SK-N-SH (cell line): ENCODE measurements at regions not wholly inside any gene's neighbourhood (a gene's known extent, or its start where the extent isn't known, plus 50 kb on each side); places are given as distances from the start of the nearest gene placed in this dataset.

Source experiments
- CTCF ChIA-PET: fragments of 300-600, 350-600 bp; formaldehyde crosslinking; extraction: SDS; loops from one replicate; lab custom pipeline; 2021; lab: Yijun Ruan, JAX
- POLR2A ChIA-PET: fragments of 350-600 bp; sonication (Branson Sonifier 250); formaldehyde crosslinking; extraction: SDS; loops from one replicate; lab custom pipeline; 2020; ENCODE audit warnings: antibody characterized with exemption, inconsistent platforms; lab: Yijun Ruan, JAX
- DNase-seq: peaks from one replicate; pipeline ENCODE4 v3.0.0; 2012
- H2AFZ ChIP-seq: fragments of 200-600 bp; sonication (generic); 2 replicates; pipeline ENCODE4 v1.8.1; 2016; ENCODE audit warnings: antibody characterized with exemption, mild to moderate bottlenecking, low read depth
- H3F3A ChIP-seq: fragments of 200-600 bp; sonication (generic); replicated peaks from 2 replicates; pipeline ENCODE3; 2016; ENCODE audit warnings: antibody characterized with exemption, mild to moderate bottlenecking; ENCODE audit not compliant: insufficient read depth
- H3K27ac ChIP-seq, 2 experiments: fragments of 200-500 bp in 1 of 2; fragments of 200-600 bp in 1 of 2; sonication (Bioruptor generic) in 1 of 2; sonication (generic), shearing (Covaris generic) in 1 of 2; 2 replicates each; pipeline versions ENCODE4 v1.5.1 to v1.6.1; 2014 to 2016; ENCODE audit warnings: low read depth in 2 of 2, inconsistent platforms in 1 of 2, low read length in 1 of 2, mild to moderate bottlenecking in 1 of 2, mixed read lengths in 1 of 2
- H3K27me3 ChIP-seq: fragments of 200-600 bp; sonication (generic), shearing (Covaris generic); 2 replicates; pipeline ENCODE4 v1.6.1; 2016; ENCODE audit warnings: mixed run types; ENCODE audit not compliant: insufficient read depth
- H3K36me3 ChIP-seq, 2 experiments: fragments of 200-500 bp in 1 of 2; fragments of 200-600 bp in 1 of 2; sonication (Bioruptor generic) in 1 of 2; sonication (generic) in 1 of 2; replicated peaks in 1 of 2; 2 replicates each; pipeline versions ENCODE3 to v1.5.1; 2014 to 2016; ENCODE audit warnings: low read length in 1 of 2, mild to moderate bottlenecking in 1 of 2; ENCODE audit not compliant: insufficient read depth in 2 of 2, control insufficient read depth in 1 of 2
- H3K4me1 ChIP-seq, 2 experiments: fragments of 200-500 bp in 1 of 2; fragments of 200-600 bp in 1 of 2; sonication (Bioruptor generic) in 1 of 2; sonication (generic), shearing (Covaris generic) in 1 of 2; 2 replicates each; pipeline versions ENCODE4 v1.5.1 to v1.6.1; 2014 to 2016; ENCODE audit warnings: low read depth in 1 of 2, low read length in 1 of 2, mixed run types in 1 of 2; ENCODE audit not compliant: insufficient read depth in 2 of 2, control insufficient read depth in 1 of 2
- H3K4me2 ChIP-seq: fragments of 200-600 bp; sonication (generic), shearing (Covaris generic); 2 replicates; pipeline ENCODE4 v1.6.1; 2017; ENCODE audit warnings: mixed run types
- H3K4me3 ChIP-seq, 2 experiments: fragments of 200-500 bp in 1 of 2; fragments of 200-600 bp in 1 of 2; sonication (Bioruptor generic) in 1 of 2; sonication (generic), shearing (Covaris generic) in 1 of 2; 2 replicates each; pipeline versions ENCODE4 v1.5.1 to v1.8.1; 2014 to 2016; ENCODE audit warnings: low read depth in 2 of 2, inconsistent platforms in 1 of 2, low read length in 1 of 2, mild to moderate bottlenecking in 1 of 2, mixed read lengths in 1 of 2, moderate library complexity in 1 of 2
- H3K79me2 ChIP-seq: fragments of 200-600 bp; sonication (generic); 2 replicates; pipeline ENCODE4 v1.8.1; 2017; ENCODE audit warnings: mild to moderate bottlenecking; ENCODE audit not compliant: insufficient read depth
- H3K9ac ChIP-seq: fragments of 200-600 bp; sonication (generic); 2 replicates; pipeline ENCODE4 v1.6.1; 2017; ENCODE audit warnings: mixed run types
- H3K9me2 ChIP-seq: fragments of 200-600 bp; sonication (generic); 2 replicates; pipeline ENCODE4 v1.6.1; 2017; ENCODE audit warnings: mixed run types
- H3K9me3 ChIP-seq: fragments of 200-600 bp; sonication (generic); 2 replicates; pipeline ENCODE4 v1.6.1; 2017; ENCODE audit warnings: mixed run types, mild to moderate bottlenecking, moderate library complexity
- H4K20me1 ChIP-seq: fragments of 200-600 bp; sonication (generic); 2 replicates; pipeline ENCODE4 v1.6.1; 2017; ENCODE audit warnings: mild to moderate bottlenecking, mixed run types; ENCODE audit not compliant: insufficient read depth
- CHD2 ChIP-seq: fragments of 150-350 bp; IDR thresholded peaks from 2 replicates; pipeline ENCODE4 v1.6.1; 2018; ENCODE audit warnings: low read length; ENCODE audit not compliant: partially characterized antibody
- IRF3 ChIP-seq: fragments of 150-350 bp; IDR thresholded peaks from 2 replicates; pipeline ENCODE4 v1.6.1; 2016; ENCODE audit warnings: mild to moderate bottlenecking, low read depth, low read length
- JUND ChIP-seq: IDR thresholded peaks from 2 replicates; pipeline ENCODE4 v1.4.0; 2012
- MAX ChIP-seq: IDR thresholded peaks from 2 replicates; pipeline ENCODE4 v1.4.0; 2012; ENCODE audit warnings: low read depth
- NFIC ChIP-seq: IDR thresholded peaks from 2 replicates; pipeline ENCODE4 v1.4.0; 2012; ENCODE audit warnings: borderline replicate concordance
- NRF1 ChIP-seq: IDR thresholded peaks from 2 replicates; pipeline ENCODE4 v1.6.1; 2012; ENCODE audit warnings: low read depth, mild to moderate bottlenecking, low read length
- PBX3 ChIP-seq: IDR thresholded peaks from 2 replicates; pipeline ENCODE4; 2012
- POLR2AphosphoS5 ChIP-seq: IDR thresholded peaks from 2 replicates; pipeline ENCODE4 v1.6.1; 2012; ENCODE audit warnings: low read depth, low read length
- RAD21 ChIP-seq: IDR thresholded peaks from 2 replicates; pipeline ENCODE4 v1.6.1; 2012; ENCODE audit warnings: mild to moderate bottlenecking, low read length
- REST ChIP-seq: IDR thresholded peaks from 2 replicates; pipeline ENCODE4 v1.6.1; 2012; ENCODE audit warnings: mild to moderate bottlenecking, low read depth, low read length, moderate library complexity
- RFX5 ChIP-seq: IDR thresholded peaks from 2 replicates; pipeline ENCODE4 v1.6.1; 2012; ENCODE audit warnings: mild to moderate bottlenecking, improper control_type of control experiment, low read length
- SIN3A ChIP-seq: IDR thresholded peaks from 2 replicates; pipeline ENCODE4 v1.6.1; 2012; ENCODE audit warnings: low read depth, mild to moderate bottlenecking, low read length, moderate library complexity, borderline replicate concordance
- SMC3 ChIP-seq: IDR thresholded peaks from 2 replicates; pipeline ENCODE4 v1.6.1; 2012; ENCODE audit warnings: low read depth, low read length, improper control_type of control experiment
- USF1 ChIP-seq: IDR thresholded peaks from 2 replicates; pipeline ENCODE4 v1.4.0; 2012; ENCODE audit warnings: low read depth, borderline replicate concordance
- WGBS: methylation state at CpG from one replicate; pipeline ENCODE4 v1.1.6; 2017; ENCODE audit warnings: low lambda C conversion rate; 5-methylcytosine and 5-hydroxymethylcytosine counted together

- Histone ChIP-seq H3K9me2 (no peaks in the 10 kb centered on the region), H3F3A (no peaks in the 10 kb centered on the region), H3K36me3 (no peaks in the 10 kb centered on the region), H3K9ac (no peak overlapping the region), H3K4me1 (peaks cover 0 to 25% of the 10 kb centered on the region in 2 experiments; a peak in 1 of 4 replicates), H3K27me3 (no peaks in the 10 kb centered on the region), H3K79me2 (no peaks in the 10 kb centered on the region), H3K9me3 (no peaks in the 10 kb centered on the region), H3K27ac (no peak overlapping the region), H3K4me3 (no peak overlapping the region)
- POLR2A ChIA-PET = no interaction called here
- DNase-seq = no peak
- 44% methylated on average over 14 of the region's 17 CpGs for WGBS
- TF ChIP-seq CHD2 (no peak), SIN3A (no peak), REST (no peak), JUND (no peak), RAD21 (no peak), IRF3 (no peak), RFX5 (no peak), MAX (no peak), NFIC (no peak)
- TF ChIP-seq, all 33 proteins: peak for 0
- Histone ChIP-seq H4K20me1 (no peaks in the 10 kb centered on the region), H2AFZ (no peak overlapping the region), H3K4me2 (no peak overlapping the region)
- CTCF ChIA-PET = interaction anchor here (0.5 kb wide), 1 partner anchor 122 kb away, joined by 3 read pairs; no protein-coding TSS in a partner anchor
Observed at GRCh38 chr2:239576784-239577685, 176.2 kb upstream of the HDAC4 start.

- H3F3A ChIP-seq = no peaks in the 10 kb centered on the region
- H3K27me3 ChIP-seq = no peaks in the 10 kb centered on the region
- no peak for DNase-seq
- no peak overlapping the region for H3K4me3 ChIP-seq
- no peak overlapping the region for H3K9ac ChIP-seq
- TF ChIP-seq NRF1 = no peak
- no peak for TF ChIP-seq CHD2
- no peak for TF ChIP-seq SMC3
- TF ChIP-seq POLR2AphosphoS5 = no peak
- no peak for TF ChIP-seq USF1
- no peak for TF ChIP-seq PBX3
- no peaks in the 10 kb centered on the region for H3K36me3 ChIP-seq
- POLR2A ChIA-PET = no interaction called here
- H3K4me2 ChIP-seq = no peak overlapping the region
- H3K79me2 ChIP-seq = no peaks in the 10 kb centered on the region
- no peaks in the 10 kb centered on the region for H4K20me1 ChIP-seq
- H2AFZ ChIP-seq = no peak overlapping the region
- H3K4me1 ChIP-seq = peaks cover 0 to 25% of the 10 kb centered on the region in 2 experiments; a peak in 1 of 4 replicates
- CTCF ChIA-PET = interaction anchor here (0.5 kb wide), 1 partner anchor 120 kb away, joined by 3 read pairs; no protein-coding TSS in a partner anchor
- H3K9me2 ChIP-seq = no peaks in the 10 kb centered on the region
- no peaks in the 10 kb centered on the region for H3K9me3 ChIP-seq
- WGBS = 33% methylated on average over 3 of the region's 8 CpGs
- H3K27ac ChIP-seq = no peak overlapping the region
Observed at GRCh38 chr2:239575931-239576445, 175.2 kb upstream of the HDAC4 start.
